Activated naive CD4-positive, alpha-beta T cell treated with anti-CD3 and anti-CD28 coated beads for 36 hours (primary cell): ENCODE measurements at regions not wholly inside any gene's neighbourhood (a gene's known extent, or its start where the extent isn't known, plus 50 kb on each side); places are given as distances from the start of the nearest gene placed in this dataset.

ENCODE experiments used
- CTCF ChIA-PET: fragments of 350-600 bp; sonication (Branson Sonifier 250); formaldehyde crosslinking; loops from one replicate; lab custom pipeline; 2021; ENCODE audit warnings: antibody characterized with exemption; lab: Charles Lee
- DNase-seq: peaks from one replicate; pipeline ENCODE4 v3.0.0-alpha.2; 2020
- H3K27ac Mint-ChIP-seq: one replicate; pipeline ENCODE4 v1.8.0; 2021; ENCODE audit warnings: mild to moderate bottlenecking, mixed read lengths
- H3K27me3 Mint-ChIP-seq: one replicate; pipeline ENCODE4 v1.8.0; 2021; ENCODE audit warnings: low read depth, mixed read lengths
- H3K36me3 Mint-ChIP-seq: one replicate; pipeline ENCODE4 v1.8.0; 2021; ENCODE audit warnings: low read depth, mixed read lengths
- H3K4me1 Mint-ChIP-seq: one replicate; pipeline ENCODE4 v1.8.0; 2021; ENCODE audit warnings: low read depth, mixed read lengths
- H3K4me3 Mint-ChIP-seq: one replicate; pipeline ENCODE4 v1.8.0; 2021; ENCODE audit warnings: mild to moderate bottlenecking, moderate library complexity, mixed read lengths
- H3K9me3 Mint-ChIP-seq: one replicate; pipeline ENCODE4 v1.8.0; 2021; ENCODE audit warnings: mixed read lengths
- intact Hi-C: fragments of 100-400 bp; cut with micrococcal nuclease; formaldehyde crosslinking; loops from one replicate; pipeline ENCODE4 v1.15.1; 2023

DNA sequence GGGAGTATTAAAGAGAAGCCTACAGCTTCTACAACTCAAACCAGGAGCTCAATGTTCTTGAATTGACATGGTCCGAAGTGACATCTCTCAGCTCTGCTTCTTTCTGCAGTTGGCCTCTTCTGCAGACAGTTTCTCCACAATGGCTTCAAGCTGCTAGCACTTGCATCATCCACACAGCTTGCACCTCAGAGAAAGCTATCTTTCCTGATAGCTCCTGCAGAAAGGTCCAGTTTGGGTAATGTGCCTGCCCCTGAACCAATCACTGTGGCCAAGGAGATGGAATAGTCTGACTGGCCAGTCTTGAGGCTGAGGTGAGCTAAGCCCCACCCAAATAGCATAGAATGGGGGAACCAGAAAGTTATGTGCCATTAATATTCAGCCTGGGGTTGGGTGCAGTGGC lies 95.8 kb upstream of the ABCA1 start:
- CTCF ChIA-PET = no interaction called here

DNA sequence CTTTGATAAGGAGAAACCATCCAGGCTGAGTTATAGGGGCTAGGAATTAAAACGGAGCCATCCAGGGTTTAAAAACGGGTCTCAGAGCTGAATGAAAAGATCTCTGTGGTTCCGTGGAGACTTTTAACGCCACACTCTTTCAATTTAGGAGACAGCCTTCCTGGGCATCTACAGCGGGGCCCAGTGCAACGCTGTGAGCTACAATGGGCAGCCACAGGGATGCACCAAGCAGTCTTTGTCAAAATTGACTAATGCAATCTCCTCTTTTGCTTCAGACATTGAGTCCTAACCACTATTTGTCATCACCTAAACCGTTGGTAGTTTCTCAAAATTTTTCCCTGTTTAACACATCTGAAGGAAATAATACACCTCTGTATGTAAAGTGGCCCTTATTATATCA lies 96.6 kb upstream of the ABCA1 start:
- no peaks in the 10 kb centered on the region for H3K9me3 Mint-ChIP-seq
- no peaks in the 10 kb centered on the region for H3K4me1 Mint-ChIP-seq
- no peaks in the 10 kb centered on the region for H3K36me3 Mint-ChIP-seq
- intact Hi-C loops = no loop called here
- CTCF ChIA-PET = no interaction called here
- H3K27me3 Mint-ChIP-seq = no peaks in the 10 kb centered on the region
- H3K27ac Mint-ChIP-seq = no peak overlapping the region
- no peak for DNase-seq
- H3K4me3 Mint-ChIP-seq = no peak overlapping the region

More for the DNA sequence above, 95.8 kb upstream of the ABCA1 start:
- Mint-ChIP-seq H3K27ac (no peak overlapping the region), H3K4me3 (no peak overlapping the region), H3K27me3 (no peaks in the 10 kb centered on the region), H3K9me3 (no peaks in the 10 kb centered on the region), H3K4me1 (no peaks in the 10 kb centered on the region), H3K36me3 (no peaks in the 10 kb centered on the region)
- intact Hi-C loops = no loop called here
- DNase-seq = no peak

DNA sequence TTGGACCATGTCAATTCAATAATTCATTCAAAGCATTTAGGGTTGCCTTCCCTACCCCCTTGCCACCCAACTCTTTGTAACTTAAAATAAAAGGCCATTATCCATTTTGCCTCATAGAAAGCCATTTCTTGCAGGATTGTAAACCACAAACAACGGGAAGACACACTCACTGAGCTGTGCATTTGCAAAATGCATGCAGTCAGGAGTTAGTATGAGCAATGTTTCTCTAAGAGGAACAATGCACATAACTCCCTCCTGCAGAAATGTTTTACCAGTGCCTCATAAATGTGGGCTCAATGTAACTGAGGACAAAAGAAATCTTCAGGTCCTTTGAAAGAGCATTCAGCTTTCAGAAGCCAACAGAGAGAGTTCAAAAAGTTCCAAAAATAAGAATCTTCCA lies 98.5 kb upstream of the ABCA1 start:
- no peak for DNase-seq
- Mint-ChIP-seq H3K27me3 (no peaks in the 10 kb centered on the region), H3K27ac (no peak overlapping the region), H3K36me3 (no peaks in the 10 kb centered on the region), H3K9me3 (no peaks in the 10 kb centered on the region), H3K4me1 (no peaks in the 10 kb centered on the region), H3K4me3 (no peak overlapping the region)
- intact Hi-C loops = no loop called here
- CTCF ChIA-PET = interaction anchor here (0.7 kb wide), 1 partner anchor 100 kb away, joined by 3 read pairs; no protein-coding TSS in a partner anchor

DNA sequence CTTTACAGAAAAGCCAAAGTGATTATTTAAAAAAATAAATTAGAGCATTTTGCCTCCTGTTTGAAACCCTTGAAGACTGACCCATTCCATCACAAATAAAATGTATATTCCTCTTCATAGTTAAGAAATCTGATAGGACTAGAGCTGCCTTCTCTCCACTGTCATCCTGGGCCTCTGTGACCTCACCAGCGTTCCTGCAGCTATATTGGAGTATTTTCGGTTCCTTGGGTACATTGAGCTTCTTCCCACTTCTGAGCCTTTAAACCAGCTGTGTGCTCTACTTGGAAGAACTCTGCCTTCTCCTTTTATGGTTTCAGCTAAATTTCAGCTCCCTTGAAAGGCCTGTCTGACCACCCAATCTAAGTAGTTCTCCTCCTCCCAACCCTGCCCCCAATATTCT lies 99.1 kb upstream of the ABCA1 start:
- no peak for DNase-seq
- intact Hi-C loops = no loop called here
- CTCF ChIA-PET = interaction anchor here (0.7 to 1.4 kb wide), 2 partner anchors 11 to 101 kb away, joined by 3 to 5 read pairs; no protein-coding TSS in a partner anchor
- no peaks in the 10 kb centered on the region for H3K36me3 Mint-ChIP-seq
- no peaks in the 10 kb centered on the region for H3K4me1 Mint-ChIP-seq
- H3K27me3 Mint-ChIP-seq = no peaks in the 10 kb centered on the region
- no peak overlapping the region for H3K4me3 Mint-ChIP-seq
- no peak overlapping the region for H3K27ac Mint-ChIP-seq
- H3K9me3 Mint-ChIP-seq = no peaks in the 10 kb centered on the region

DNA sequence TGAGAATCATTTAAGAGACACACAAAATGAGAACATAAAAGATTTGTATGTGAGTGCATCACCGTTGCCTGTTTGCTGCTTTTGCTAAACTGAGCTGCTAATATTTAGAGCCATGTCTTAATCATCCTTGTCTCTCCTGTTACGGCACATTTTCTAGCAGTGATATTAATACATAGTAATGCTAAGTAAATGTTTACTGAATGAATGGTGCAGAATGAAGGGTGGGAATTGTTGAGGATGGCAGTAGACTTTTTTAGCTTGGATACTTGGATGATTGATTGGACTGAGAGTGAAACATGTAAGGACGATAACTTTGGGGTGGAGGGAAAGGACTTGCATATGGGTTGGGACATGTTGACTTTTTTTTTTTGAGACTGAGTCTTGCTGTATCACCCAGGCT lies 102.3 kb upstream of the ABCA1 start:
- Mint-ChIP-seq H3K4me3 (no peak overlapping the region), H3K27me3 (no peaks in the 10 kb centered on the region), H3K27ac (no peak overlapping the region), H3K4me1 (no peaks in the 10 kb centered on the region), H3K9me3 (peaks cover 7% of the 10 kb centered on the region), H3K36me3 (no peaks in the 10 kb centered on the region)
- CTCF ChIA-PET = interaction anchor here (0.7 kb wide), 1 partner anchor 180 kb away, joined by 3 read pairs; no protein-coding TSS in a partner anchor
- DNase-seq = no peak
- intact Hi-C loops = no loop called here

DNA sequence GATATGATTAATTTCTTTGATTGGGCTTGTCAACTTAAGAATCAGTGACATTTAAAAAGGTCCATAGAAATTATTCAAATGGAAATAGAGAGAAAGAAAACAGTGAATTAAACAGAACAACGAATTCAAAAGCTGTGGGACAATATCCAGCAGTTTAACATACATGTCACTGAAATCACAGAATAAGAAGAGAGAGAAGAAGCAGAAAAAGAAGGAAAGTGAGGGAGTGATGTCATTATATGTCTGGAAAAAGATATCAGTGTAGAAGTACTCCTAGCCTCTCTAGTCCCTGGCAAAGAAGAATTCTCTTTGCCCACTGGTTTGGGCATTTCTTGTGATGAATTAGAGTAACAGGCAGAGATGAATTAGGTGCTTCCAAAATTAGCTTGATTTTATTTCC lies 109.2 kb upstream of the ABCA1 start:
- no peak overlapping the region for H3K27ac Mint-ChIP-seq
- H3K4me3 Mint-ChIP-seq = no peak overlapping the region
- H3K36me3 Mint-ChIP-seq = no peaks in the 10 kb centered on the region
- no peaks in the 10 kb centered on the region for H3K27me3 Mint-ChIP-seq
- H3K4me1 Mint-ChIP-seq = no peaks in the 10 kb centered on the region
- intact Hi-C loops = no loop called here
- no peak for DNase-seq
- H3K9me3 Mint-ChIP-seq = peaks cover 7% of the 10 kb centered on the region
- CTCF ChIA-PET = no interaction called here

DNA sequence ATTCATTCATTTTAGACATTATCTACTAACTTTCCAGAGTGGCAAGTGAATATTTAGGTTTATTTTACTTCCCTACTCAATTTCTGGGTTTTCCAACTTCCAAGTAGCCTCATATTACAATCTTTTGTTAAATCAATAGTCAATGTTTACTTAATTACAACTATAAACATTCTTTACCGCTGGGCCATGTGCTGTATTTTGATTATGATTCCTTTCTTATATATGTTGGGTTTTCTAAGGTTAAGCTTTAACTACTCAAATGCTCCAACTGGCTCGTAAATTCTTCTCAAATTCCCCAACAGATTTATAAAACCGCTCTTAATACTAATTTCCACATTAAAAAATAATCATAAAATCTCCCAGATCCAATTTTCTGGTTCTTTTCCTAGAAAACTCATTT lies 110.1 kb upstream of the ABCA1 start:
- H3K9me3 Mint-ChIP-seq = peaks cover 7% of the 10 kb centered on the region
- H3K27me3 Mint-ChIP-seq = no peaks in the 10 kb centered on the region
- H3K36me3 Mint-ChIP-seq = no peaks in the 10 kb centered on the region
- CTCF ChIA-PET = interaction anchor here (0.6 kb wide), 1 partner anchor 46 kb away, joined by 3 read pairs; no protein-coding TSS in a partner anchor
- intact Hi-C loops = no loop called here
- no peak for DNase-seq
- no peak overlapping the region for H3K4me3 Mint-ChIP-seq
- no peak overlapping the region for H3K27ac Mint-ChIP-seq
- no peaks in the 10 kb centered on the region for H3K4me1 Mint-ChIP-seq

DNA sequence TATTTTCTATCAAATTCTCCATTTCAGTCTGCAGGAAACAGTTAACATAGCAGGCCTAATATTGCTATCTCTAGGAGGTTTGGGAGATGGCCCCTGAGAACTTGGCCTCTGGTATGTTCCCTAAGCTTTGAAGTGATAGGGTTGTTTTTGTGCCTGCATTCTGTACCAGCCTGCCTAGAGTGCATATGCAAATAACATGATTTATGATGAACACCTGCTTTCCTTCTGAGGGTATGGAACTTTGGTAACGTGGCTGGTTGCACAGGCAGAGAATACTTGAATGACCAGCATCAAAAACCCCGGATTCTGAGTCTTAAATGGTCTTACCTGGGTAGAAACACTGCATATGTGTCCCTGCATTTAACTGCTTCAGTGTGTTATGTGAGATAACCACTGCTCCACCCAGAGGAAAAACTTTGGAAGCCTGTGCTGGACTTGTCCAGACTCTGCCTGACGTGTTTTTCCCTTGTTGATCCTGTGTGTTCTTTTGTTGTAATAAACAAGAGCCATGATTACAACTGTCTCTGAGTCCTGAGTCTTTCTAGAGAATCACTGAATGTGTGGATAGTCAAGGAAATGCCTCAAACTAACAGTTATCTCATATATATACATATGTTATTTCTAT lies 111.3 kb upstream of the ABCA1 start:
- H3K27me3 Mint-ChIP-seq = no peaks in the 10 kb centered on the region
- CTCF ChIA-PET = no interaction called here
- intact Hi-C loops = no loop called here
- H3K9me3 Mint-ChIP-seq = no peaks in the 10 kb centered on the region
- DNase-seq = no peak
- H3K36me3 Mint-ChIP-seq = no peaks in the 10 kb centered on the region
- no peaks in the 10 kb centered on the region for H3K4me1 Mint-ChIP-seq
- H3K4me3 Mint-ChIP-seq = no peak overlapping the region
- no peak overlapping the region for H3K27ac Mint-ChIP-seq

DNA sequence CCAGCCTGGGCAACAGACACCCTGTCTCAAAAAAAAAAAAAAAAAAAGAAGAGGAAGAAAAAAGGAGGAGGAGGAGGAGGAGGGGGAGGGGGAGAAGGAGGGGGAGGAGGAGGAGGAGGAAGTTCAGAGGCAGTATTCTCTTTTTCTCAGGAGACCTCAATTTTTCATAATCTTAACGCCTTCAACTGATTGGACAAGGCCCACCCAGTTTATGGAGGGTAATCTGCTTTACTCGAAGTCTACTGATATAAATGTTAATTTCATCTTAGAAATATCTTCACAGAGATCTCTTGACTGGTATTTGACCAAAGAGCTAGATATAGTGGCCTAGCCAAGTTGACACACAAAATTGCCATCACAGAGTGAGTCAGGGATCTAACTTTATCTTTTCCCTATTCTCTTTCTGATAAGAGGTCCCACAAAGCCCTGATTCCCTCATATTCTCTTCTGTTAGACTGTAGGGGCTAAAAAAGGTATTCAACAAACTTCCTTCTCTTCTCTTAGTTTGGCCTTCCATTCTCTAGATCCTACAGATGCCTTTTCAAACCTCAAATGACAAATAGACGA lies 115.5 kb upstream of the ABCA1 start:
- DNase-seq = no peak
- H3K27ac Mint-ChIP-seq = no peak overlapping the region
- H3K27me3 Mint-ChIP-seq = no peaks in the 10 kb centered on the region
- H3K9me3 Mint-ChIP-seq = no peaks in the 10 kb centered on the region
- H3K36me3 Mint-ChIP-seq = no peaks in the 10 kb centered on the region
- intact Hi-C loops = no loop called here
- H3K4me1 Mint-ChIP-seq = no peaks in the 10 kb centered on the region
- H3K4me3 Mint-ChIP-seq = no peak overlapping the region
- CTCF ChIA-PET = interaction anchor here (1.0 kb wide), 1 partner anchor 371 kb away, joined by 3 read pairs; no protein-coding TSS in a partner anchor

DNA sequence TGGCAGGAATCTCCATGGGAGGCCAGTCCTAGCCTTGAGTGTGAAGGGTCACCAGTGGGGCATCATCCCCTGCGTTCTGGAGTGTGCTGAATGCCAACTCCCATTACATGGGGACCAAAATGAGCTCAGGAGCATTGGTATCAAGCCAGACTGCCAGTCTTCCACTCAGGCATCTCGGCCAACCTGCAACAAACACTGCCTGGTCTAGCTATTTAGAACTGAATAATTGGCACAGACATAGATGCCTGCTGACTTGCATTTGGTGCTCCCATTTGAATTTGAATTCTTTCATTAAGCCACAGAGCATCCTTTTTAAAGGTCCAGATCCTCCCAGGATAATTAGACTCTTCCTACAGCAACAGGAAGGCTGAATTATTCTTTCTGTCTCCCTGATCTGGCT lies 116.6 kb upstream of the ABCA1 start:
- no peaks in the 10 kb centered on the region for H3K36me3 Mint-ChIP-seq
- no peaks in the 10 kb centered on the region for H3K4me1 Mint-ChIP-seq
- no peaks in the 10 kb centered on the region for H3K27me3 Mint-ChIP-seq
- H3K9me3 Mint-ChIP-seq = no peaks in the 10 kb centered on the region
- intact Hi-C loops = no loop called here
- CTCF ChIA-PET = interaction anchor here (1.0 kb wide), 1 partner anchor 370 kb away, joined by 3 read pairs; no protein-coding TSS in a partner anchor
- H3K27ac Mint-ChIP-seq = no peak overlapping the region
- H3K4me3 Mint-ChIP-seq = no peak overlapping the region
- no peak for DNase-seq

DNA sequence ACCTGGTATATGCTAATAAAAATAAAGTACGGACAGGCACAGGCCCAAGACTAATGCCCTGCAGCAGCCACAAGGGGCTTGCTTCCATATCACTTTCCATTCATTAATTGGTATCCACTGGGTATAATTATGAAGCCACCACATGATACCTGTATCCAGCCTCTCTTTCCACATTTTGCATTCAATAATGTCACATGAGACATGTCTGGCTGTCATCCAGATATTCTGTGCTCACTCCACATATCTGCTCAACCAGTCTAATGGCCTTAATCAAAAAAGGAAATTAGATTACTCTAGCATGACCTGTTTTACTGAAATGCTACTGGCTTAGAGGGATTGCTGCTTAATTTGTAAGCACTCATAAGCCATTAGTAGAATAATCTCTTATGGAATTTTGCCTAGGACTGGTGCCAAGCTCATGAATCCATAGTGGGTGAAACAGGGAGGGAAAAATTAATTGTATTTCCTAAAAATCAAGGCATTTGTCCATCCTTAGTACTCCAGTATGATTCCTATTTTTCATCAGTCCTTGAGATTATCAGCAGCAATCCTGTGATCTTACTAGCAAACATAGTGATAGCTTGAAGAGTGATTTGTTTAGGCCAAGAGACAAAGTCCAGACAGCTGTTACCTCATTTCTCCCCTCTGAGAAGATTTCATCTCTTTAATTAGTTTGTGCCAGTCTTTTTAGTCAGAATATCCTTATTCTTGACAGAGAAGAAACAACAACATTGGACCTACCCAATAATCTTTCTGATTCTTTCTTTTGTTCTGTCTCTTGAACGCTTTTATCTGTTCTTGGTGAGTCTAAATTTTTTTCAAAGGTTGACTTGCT lies 119.2 kb upstream of the ABCA1 start:
- Mint-ChIP-seq H3K36me3 (no peaks in the 10 kb centered on the region), H3K4me3 (no peak overlapping the region), H3K9me3 (no peaks in the 10 kb centered on the region), H3K27me3 (no peaks in the 10 kb centered on the region), H3K27ac (no peak overlapping the region), H3K4me1 (peaks cover 14% of the 10 kb centered on the region)
- DNase-seq = no peak
- CTCF ChIA-PET = no interaction called here
- intact Hi-C loops = no loop called here

DNA sequence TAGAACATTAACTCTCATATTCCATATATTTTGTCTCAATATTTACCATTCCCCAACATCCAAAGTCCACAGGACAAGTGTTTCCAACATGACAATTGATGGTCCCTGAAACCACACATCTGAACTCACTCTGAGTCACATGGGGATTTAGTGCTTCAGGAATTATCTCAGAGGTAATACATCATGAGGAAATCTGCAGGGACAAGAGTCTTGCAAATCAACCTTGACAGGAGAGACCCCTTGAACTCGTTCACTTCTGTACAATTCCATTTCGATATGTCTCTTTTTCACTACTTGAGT lies 119.7 kb upstream of the ABCA1 start:
- H3K27ac Mint-ChIP-seq = no peak overlapping the region
- intact Hi-C loops = no loop called here
- H3K36me3 Mint-ChIP-seq = no peaks in the 10 kb centered on the region
- DNase-seq = no peak
- CTCF ChIA-PET = no interaction called here
- no peaks in the 10 kb centered on the region for H3K9me3 Mint-ChIP-seq
- no peak overlapping the region for H3K4me3 Mint-ChIP-seq
- peaks cover 20% of the 10 kb centered on the region for H3K4me1 Mint-ChIP-seq
- no peaks in the 10 kb centered on the region for H3K27me3 Mint-ChIP-seq

DNA sequence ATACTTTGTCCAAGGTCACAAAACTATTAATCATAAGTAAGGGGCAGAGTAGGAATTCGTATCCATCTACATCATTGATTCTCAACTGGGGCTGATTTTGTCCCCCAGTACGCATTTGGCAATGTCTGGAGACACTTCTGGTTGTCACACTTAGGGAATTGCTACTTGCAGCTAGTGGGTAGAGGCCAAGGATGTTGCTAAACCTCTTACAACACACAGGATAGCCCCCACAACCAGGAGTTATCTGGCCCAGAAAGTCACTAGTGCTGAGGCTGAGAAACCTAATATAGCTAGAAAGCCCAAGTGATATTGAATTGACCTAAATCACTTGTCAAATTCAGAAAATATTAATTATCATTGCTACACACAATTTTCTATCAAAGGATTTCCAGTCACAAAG lies 120.4 kb upstream of the ABCA1 start:
- Mint-ChIP-seq H3K27me3 (no peaks in the 10 kb centered on the region), H3K4me1 (peaks cover 26% of the 10 kb centered on the region), H3K36me3 (no peaks in the 10 kb centered on the region), H3K4me3 (no peak overlapping the region), H3K9me3 (no peaks in the 10 kb centered on the region), H3K27ac (no peak overlapping the region)
- intact Hi-C loops = no loop called here
- DNase-seq = no peak
- CTCF ChIA-PET = no interaction called here
